ENCODE measurements at regions not wholly inside any gene's neighbourhood (a gene's known extent, or its start where the extent isn't known, plus 50 kb on each side); places are given as distances from the start of the nearest gene placed in this dataset.
"Not testable (repeated sequence)": the region's sequence is repeated elsewhere in the genome, so short reads cannot be mapped to it uniquely, and the experiment has no call there.

- no peak for DNase-seq (ENCODE audit: low spot score)
Observed at GRCh38 chr1:187894349-187894748, 1065.6 kb downstream of the PLA2G4A start.

GRCh38 chr1:187903223-187903622, 1074.5 kb downstream of the PLA2G4A start:
- DNase-seq (ENCODE audit: low spot score): no peak

- DNase-seq (ENCODE audit: low spot score): no peak
Observed at GRCh38 chr1:187909382-187909781, 1080.6 kb downstream of the PLA2G4A start.

GRCh38 chr1:187911820-187912219, 1083.1 kb downstream of the PLA2G4A start:
- DNase-seq (ENCODE audit: low spot score): no peak

- DNase-seq (ENCODE audit: low spot score): no peak
Observed at GRCh38 chr1:187920976-187921375, 1092.2 kb downstream of the PLA2G4A start.

- DNase-seq (ENCODE audit: low spot score): no peak
Observed at GRCh38 chr1:187921426-187921825, 1092.7 kb downstream of the PLA2G4A start.

- DNase-seq (ENCODE audit: low spot score): no peak
Observed at GRCh38 chr1:187922255-187922654, 1093.5 kb downstream of the PLA2G4A start.

GRCh38 chr1:187924252-187924651, 1095.5 kb downstream of the PLA2G4A start:
- no peak for DNase-seq (ENCODE audit: low spot score)

GRCh38 chr1:187928288-187928687, 1099.5 kb downstream of the PLA2G4A start:
- DNase-seq (ENCODE audit: low spot score): peak; percentile 13

- DNase-seq (ENCODE audit: low spot score): no peak
Observed at GRCh38 chr1:187928696-187929095, 1099.9 kb downstream of the PLA2G4A start.

- no peak for DNase-seq (ENCODE audit: low spot score)
Observed at GRCh38 chr1:187931776-187932175, 1103.0 kb downstream of the PLA2G4A start.

- DNase-seq (ENCODE audit: low spot score): no peak
Observed at GRCh38 chr1:187933562-187934419, 1105.0 kb downstream of the PLA2G4A start.

- no peak for DNase-seq (ENCODE audit: low spot score)
Observed at GRCh38 chr1:187936667-187937066, 1107.9 kb downstream of the PLA2G4A start.

GRCh38 chr1:187938092-187938491, 1109.3 kb downstream of the PLA2G4A start:
- DNase-seq (ENCODE audit: low spot score): no peak

GRCh38 chr1:187942986-187943385, 1114.2 kb downstream of the PLA2G4A start:
- no peak for DNase-seq (ENCODE audit: low spot score)

- DNase-seq (ENCODE audit: low spot score): no peak
Observed at GRCh38 chr1:187943606-187944403, 1115.1 kb downstream of the PLA2G4A start.

GRCh38 chr1:187946661-187947060, 1117.9 kb downstream of the PLA2G4A start:
- not testable (repeated sequence) for DNase-seq (ENCODE audit: low spot score)

GRCh38 chr1:187947359-187947758, 1118.6 kb downstream of the PLA2G4A start:
- no peak for DNase-seq (ENCODE audit: low spot score)

GRCh38 chr1:187948170-187948794, 1119.5 kb downstream of the PLA2G4A start:
- DNase-seq (ENCODE audit: low spot score): no peak

GRCh38 chr1:187949567-187949966, 1120.8 kb downstream of the PLA2G4A start:
- no peak for DNase-seq (ENCODE audit: low spot score)

- no peak for DNase-seq (ENCODE audit: low spot score)
Observed at GRCh38 chr1:187951817-187952216, 1123.1 kb downstream of the PLA2G4A start.

GRCh38 chr1:187952446-187952845, 1123.7 kb downstream of the PLA2G4A start:
- DNase-seq (ENCODE audit: low spot score): no peak

- no peak for DNase-seq (ENCODE audit: low spot score)
Observed at GRCh38 chr1:187956975-187957374, 1128.2 kb downstream of the PLA2G4A start.

Measured in LoVo (cell line).